ENCODE measurements at regions not wholly inside any gene's neighbourhood (a gene's known extent, or its start where the extent isn't known, plus 50 kb on each side); places are given as distances from the start of the nearest gene placed in this dataset.
"Not testable (repeated sequence)": the region's sequence is repeated elsewhere in the genome, so short reads cannot be mapped to it uniquely, and the experiment has no call there.

GRCh38 chr7:121618182-121618581 lies 222.1 kb upstream of the FAM3C start:
- DNase-seq, result no peak

DNA sequence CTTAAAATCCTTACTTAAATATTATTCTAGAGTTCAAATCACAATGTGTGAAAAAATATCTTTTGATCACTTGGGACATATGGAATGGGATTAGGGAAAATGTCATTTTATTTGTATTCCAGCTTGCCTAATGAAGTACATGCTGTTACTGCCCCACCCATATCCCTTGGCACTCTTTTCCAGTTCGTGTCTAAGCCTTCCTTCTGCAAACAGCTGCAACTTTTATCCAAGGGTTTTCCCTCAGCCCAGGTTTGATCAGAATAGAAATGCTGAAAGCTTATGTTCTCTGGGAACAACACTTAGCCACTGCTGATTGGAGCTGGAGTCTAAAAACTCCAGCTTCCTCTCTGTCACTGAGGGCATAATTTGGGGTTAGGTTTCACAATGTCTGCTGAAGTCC lies 214.1 kb upstream of the FAM3C start:
- DNase-seq, result no peak

DNA sequence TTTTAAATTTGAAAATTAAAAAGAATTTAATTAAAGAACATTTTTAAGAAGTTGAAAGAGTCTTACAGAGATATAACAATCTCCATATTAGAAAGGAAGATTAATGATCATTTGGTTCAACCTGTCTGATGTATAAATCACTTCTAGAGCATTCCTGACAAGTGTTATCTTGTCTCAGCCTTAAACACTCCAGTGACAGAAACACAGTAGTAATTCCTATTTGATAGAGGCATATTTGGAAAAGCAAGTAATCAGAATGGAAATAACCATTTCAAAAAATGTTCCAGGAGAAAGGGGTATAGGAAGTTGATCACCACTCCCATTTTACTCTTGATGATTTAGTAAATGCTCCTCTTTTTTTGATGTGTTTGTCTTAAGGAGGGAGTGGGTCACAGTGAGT lies 213.1 kb upstream of the FAM3C start:
- DNase-seq, result no peak

DNA sequence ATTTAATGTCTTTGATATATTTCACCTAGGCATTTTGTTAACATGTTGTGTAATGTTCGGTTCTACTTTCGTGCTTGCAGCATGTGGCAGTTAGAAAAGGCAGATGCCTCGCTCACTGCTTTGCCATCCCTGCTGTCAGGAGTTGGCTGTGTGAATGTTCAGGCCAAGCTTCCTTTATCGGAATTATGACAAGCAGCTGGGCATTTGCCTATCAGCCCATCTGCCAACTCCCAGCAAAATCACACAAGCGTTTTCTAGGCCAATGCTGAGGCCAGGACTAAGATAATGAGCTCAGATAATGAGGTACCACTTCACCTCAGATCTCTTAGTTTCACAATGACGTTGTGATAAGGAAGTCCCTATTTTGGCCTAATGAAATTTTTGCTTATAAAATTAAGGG lies 212.7 kb upstream of the FAM3C start:
- peak; percentile 73 for DNase-seq

DNA sequence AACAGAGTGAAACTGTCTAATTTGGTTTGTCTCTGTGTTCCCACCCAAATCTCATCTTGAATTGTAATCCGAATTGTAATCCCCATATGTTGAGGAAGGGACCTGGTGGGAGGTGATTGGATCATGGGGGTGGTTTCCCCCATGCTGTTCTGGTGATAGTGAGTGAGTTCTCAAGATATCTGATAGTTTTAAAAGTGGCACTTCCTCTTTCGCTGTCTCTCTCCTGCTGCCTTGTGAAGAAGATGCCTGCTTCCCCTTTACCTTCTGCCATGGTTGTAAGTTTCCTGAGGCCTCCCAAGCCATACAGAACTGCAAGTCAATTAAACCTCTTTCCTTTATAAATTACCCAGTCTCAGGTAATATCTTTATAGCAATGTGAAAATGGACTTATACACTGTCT lies 212.1 kb upstream of the FAM3C start:
- not testable (repeated sequence) for DNase-seq

GRCh38 chr7:121605317-121605680 lies 209.2 kb upstream of the FAM3C start:
- peak; percentile 33 for DNase-seq

GRCh38 chr7:121604627-121605316 lies 208.7 kb upstream of the FAM3C start:
- DNase-seq, result no peak

DNA sequence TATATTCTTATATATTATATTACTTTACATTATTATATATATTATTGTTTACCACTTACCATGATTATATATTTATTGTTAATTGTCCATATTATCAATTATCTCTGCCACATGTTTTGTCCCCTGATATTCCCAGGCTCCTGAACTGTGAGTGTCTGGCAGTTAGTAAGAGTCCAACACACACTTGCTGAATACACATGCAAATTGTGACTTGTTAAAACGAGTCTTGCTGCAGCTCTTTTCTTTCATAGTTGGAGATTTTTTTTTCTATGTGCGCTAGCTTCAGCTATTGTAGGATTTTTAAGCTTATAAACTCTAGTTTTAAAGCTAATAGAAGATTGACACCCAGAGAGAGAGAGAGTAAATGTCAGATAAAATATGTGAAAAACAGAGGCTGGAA lies 207.8 kb upstream of the FAM3C start:
- no peak for DNase-seq

- no peak for DNase-seq
These were observed 203.8 kb upstream of the FAM3C start for GRCh38 chr7:121599887-121600286.

DNA sequence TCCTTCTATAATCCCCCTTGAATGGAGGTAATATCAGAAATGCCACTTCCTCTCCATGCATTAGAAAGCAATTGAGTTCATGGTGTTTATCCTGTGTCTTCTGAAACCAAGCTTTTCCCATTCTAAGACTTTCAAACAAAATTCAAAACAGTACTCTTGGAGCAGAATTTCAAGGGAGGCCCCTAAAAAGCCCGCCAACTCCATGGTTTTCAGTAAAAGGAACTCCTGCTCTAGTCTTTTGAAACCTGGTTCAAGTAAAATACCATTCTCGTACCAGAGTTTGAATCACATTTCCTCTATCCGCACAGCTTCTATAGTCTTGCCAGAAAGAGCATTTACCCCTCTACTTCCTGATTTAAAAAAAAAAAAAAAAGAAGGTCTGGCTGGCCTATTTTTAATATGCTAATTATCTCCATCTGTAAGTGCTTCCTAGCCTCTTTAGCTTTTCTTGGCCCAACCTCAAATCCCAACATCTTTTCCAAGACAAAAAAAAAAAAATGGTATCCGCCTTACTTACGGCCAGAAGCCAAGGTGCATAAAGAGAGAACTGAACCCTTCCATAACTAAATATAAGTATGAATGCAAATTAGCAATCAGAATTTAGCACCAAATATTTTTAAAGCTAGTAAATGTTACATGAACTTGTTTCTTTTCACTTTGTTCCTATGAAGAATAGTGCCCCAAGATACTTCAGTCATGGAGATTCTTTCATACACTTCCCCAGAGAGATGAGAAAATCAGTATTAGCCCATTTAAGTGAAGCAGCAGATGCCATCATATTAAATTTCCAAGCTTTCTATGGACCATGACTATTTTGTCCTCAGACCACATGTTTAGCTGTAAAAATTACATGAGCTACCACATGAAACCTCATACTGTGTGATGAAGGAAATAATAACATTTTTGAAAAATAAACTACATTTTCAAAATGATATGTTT lies 199.9 kb upstream of the FAM3C start:
- DNase-seq, result peak; percentile 71

DNA sequence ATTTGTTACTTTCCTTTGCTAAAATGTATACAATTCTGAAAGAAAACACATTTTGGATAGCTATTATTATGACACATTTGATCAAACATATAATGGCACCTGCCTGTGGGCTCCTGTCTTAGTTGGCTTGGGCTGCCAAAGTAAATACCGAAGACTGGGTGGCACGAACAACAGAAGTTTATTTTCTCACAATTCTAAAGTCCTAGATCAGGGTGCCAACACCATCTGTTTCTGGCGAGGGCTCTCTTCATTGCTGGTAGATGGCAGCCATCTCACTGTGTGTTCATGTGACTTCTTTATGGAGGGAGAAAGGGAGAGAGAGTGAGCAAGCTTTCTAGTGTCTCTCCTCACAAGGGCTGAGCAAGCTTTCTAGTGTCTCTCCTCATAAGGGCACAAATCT lies 195.8 kb upstream of the FAM3C start:
- no peak for DNase-seq

DNA sequence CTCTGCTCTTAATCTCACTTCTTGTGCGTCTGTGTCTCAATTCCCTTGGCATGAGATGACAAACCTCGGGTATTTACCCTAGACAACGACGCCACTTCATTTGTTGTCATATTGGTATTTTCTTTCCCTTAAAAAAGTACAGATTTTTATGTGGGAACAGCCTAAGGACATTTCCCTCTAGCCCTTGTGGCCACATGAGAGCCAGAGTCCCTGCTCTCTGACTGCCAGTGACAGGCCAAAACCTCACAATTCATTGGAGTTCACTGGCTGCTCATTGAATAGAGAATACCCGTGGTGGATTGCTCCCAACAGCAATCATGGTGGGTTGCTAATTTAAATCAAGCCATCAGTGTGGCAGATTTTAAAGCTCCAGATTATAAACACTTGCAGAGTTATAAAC lies 191.3 kb upstream of the FAM3C start:
- DNase-seq, result no peak

- DNase-seq, result no peak
These were observed 186.2 kb upstream of the FAM3C start for GRCh38 chr7:121582258-121582657.

DNA sequence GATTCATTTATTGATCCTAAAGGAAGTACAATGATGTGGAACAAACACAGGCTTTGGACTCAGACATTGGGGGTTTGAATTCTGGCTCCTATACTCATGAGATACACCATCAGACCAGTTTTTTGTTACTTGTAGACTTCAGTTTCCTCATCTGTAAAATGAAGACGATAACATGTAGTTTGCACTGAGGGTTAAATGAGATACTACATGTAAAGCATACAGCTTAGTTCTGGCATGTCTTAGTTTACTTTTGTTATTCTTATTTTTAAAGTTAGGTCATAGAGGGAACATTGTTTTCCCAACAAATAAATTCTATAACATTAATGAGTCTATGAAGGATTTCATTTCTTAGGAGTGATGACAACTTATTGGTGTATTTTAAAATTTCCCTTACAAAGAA lies 183.5 kb upstream of the FAM3C start:
- DNase-seq, result no peak

DNA sequence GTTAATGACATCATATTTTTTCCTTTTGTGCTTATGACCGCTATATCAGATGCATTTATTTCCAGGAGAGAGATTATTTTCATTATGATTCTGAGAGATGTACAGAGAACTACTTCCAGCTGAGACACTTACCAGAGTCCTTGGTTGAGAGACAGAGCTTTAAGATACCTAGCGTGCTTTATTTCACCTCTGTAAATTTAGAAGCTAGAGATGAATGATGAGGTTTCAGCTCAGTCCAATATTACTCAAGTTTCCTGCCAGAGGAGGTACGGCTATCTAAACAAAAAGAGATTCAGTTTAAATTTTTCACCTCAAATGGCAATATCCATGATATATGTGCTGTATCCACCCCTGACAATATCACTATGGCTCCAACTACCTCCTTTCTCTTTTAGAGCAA lies 182.6 kb upstream of the FAM3C start:
- no peak for DNase-seq

DNA sequence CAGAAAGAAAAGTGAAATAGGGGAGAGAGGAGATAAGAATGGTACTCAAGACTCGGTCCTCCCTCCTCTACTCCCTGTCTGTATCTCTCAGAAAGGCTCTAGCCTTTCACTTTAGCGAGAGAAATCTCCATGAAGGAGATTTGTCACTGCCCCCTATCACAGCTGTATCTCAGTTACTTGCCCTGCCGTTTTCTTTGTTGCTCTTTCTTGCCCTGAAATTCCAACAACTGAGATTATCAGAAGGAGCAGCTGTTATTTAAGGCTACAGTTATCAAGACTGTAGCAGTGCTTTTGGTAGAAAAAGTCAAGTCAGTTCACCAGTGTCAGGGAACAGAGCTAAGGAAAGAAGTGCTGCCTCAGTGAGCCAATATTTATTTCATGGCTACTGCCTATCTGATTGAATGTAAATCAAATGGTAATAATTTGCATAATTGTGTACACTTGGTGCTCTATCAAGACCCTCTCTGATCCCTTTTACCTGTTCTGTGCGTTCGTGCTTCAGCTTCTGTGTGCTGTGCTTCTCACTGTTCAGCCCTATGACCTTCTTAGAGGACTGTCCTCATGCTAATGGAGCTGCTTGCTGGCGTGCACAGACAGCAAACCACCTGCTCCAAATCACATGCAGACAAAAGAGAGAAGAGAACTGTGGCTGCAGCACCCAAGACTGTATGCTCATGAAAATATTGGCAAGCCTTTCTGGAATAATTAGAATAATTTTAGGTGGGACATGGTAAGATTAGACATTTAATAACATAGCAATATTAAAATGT lies 180.2 kb upstream of the FAM3C start:
- no peak for DNase-seq

- DNase-seq, result peak; percentile 27
These were observed 179.2 kb upstream of the FAM3C start for GRCh38 chr7:121575194-121575765.

DNA sequence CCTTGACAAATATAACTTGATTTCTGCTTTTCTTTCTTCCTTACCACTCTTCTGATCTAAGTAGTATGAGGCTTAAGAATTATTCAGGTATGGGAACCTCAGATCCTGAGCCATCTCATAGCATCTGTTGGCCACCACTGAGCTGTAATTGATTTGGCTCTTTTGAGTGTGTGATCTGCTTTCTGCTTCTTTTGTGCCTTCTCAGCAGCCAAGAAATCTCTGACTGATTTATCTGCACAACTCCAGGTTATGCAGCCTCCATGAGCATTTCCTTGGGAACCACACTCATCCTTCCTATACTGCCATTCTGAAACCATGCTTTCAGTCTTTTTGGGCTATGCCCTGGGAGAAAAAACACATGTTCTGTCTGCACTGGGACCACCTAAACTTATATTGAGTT lies 178.0 kb upstream of the FAM3C start:
- DNase-seq, result no peak

DNA sequence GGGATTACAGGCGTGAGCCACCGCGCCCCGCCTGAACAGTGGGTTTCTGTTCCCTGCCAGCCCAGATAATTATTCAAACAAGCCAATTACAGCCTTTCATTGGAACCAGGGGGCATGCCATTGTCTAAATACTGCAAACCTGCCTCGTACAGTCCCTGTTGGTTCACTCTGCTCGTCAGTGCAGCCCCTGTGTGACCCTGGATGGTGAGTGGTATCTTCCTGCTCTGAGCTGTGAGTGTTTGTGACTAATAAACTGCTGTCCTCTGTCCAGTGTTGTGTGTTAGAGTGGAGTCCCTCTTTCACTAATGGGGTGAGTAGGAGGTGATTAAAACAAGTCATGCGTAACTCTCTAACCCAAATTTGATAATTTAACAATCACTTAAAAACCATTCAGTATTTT lies 176.5 kb upstream of the FAM3C start:
- no peak for DNase-seq

GRCh38 chr7:121570365-121570764 lies 174.3 kb upstream of the FAM3C start:
- no peak for DNase-seq

DNA sequence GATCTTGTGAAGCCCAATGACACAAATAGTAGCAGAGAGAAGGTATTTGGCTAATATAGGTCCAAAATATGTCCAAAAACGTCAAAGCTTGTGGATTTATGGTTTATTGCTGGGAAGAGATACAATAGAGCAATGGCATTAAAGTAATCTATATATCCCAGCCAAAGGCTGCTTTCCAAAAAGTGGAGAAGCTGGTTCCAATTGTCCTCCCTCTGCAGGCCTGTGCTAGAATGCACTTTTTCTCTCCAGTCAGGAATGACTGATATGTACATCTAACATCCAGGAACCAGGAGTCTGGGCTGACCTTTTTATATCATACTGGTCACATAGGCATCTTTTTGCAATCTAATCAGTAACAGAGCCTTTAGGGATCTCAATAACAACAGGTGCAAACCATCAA lies 167.1 kb upstream of the FAM3C start:
- no peak for DNase-seq

DNA sequence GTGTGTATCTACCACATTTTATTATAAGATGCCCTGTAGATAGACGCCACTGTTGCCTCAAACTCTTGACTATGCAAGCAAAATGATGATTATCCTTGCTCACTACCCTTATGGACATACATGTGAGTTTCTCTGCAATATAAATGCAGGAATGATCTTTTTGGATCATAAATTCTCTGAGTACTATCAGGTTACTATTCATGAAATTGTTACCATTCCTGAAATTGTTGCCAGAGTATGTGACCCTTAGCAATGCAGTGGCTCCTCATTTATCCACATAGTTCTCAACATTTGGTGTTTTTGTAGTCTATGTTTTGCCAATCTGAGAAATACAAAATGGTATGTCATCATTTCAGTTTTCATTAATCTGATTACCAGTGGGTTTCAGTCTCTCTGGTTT lies 166.2 kb upstream of the FAM3C start:
- DNase-seq, result no peak

DNA sequence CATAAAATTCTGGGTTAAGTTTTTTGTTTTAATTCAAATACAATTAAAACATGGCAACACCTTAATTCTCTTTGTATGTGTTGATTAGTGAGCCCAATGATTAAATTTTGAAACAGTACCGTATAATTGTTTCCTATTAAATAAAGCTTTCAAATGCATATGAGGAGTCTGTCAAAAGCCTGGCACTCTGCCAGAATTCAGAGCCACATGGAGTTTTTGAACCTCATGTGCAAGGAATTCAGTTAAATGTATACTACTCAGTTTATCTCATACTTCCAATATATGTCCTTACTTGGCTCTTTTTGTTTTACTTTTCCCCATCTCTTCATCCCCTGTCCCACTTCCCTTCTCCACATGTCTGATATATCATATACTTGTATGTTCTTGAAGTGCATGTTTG lies 165.6 kb upstream of the FAM3C start:
- DNase-seq, result peak; percentile 4

All from NCI-H2171 treated with DMSO at 0.1 percent for 48 hours (cell line).